A549 (cell line): ENCODE measurements at regions not wholly inside any gene's neighbourhood (a gene's known extent, or its start where the extent isn't known, plus 50 kb on each side); places are given as distances from the start of the nearest gene placed in this dataset.

ENCODE experiments used
- CEBPB ChIP-seq, 2 experiments: fragments of >200 bp in 1 of 2; sonication (Bioruptor Twin) in 1 of 2; formaldehyde crosslinking in 1 of 2; IDR thresholded peaks; 2 replicates each; pipeline ENCODE4 v1.6.1; 2012 to 2016
- CTCF ChIP-seq: fragments of >200 bp; sonication (Bioruptor Twin); formaldehyde crosslinking; IDR thresholded peaks from 3 replicates; pipeline ENCODE4 v1.5.1; 2016
- EHMT2 ChIP-seq: fragments of 200-600 bp; sonication (generic); IDR thresholded peaks from 2 replicates; pipeline ENCODE4 v1.6.1; 2016; ENCODE audit warnings: antibody characterized with exemption, low read depth, mild to moderate bottlenecking, moderate library complexity
- ELK1 ChIP-seq: fragments of 150-350 bp; IDR thresholded peaks from 2 replicates; pipeline ENCODE4 v1.6.1; 2014; ENCODE audit warnings: low read depth, mild to moderate bottlenecking, low read length
- EP300 ChIP-seq, 2 experiments: fragments of >200 bp; sonication (Bioruptor Twin); formaldehyde crosslinking; IDR thresholded peaks; 2 replicates in 1 of 2; 3 replicates in 1 of 2; pipeline ENCODE4 v1.6.1; 2016 to 2017
- GATA3 ChIP-seq: IDR thresholded peaks from 2 replicates; pipeline ENCODE4 v1.6.1; 2012; ENCODE audit warnings: borderline replicate concordance
- HDAC2 ChIP-seq: fragments of 200-600 bp; sonication (generic); IDR thresholded peaks from 2 replicates; pipeline ENCODE4 v1.6.1; 2016
- JUN ChIP-seq, 2 experiments: fragments of >200 bp; sonication (Bioruptor Twin); formaldehyde crosslinking; IDR thresholded peaks; 2 replicates in 1 of 2; 3 replicates in 1 of 2; pipeline ENCODE4 v1.6.1; 2016 to 2017
- MAFK ChIP-seq: fragments of 450-650 bp; IDR thresholded peaks from 2 replicates; pipeline ENCODE4 v1.6.1; 2014; ENCODE audit not compliant: partially characterized antibody
- MAX ChIP-seq: IDR thresholded peaks from 2 replicates; pipeline ENCODE4 v1.6.1; 2012
- POLR2A ChIP-seq: IDR thresholded peaks from 2 replicates; pipeline ENCODE4 v1.6.1; 2012; ENCODE audit warnings: mild to moderate bottlenecking, low read length
- RARB ChIP-seq: fragments of 250-450 bp; sonication (Bioruptor Pico); IDR thresholded peaks from 2 replicates; pipeline ENCODE4 v1.8.0; 2021; ENCODE audit warnings: mild to moderate bottlenecking, moderate library complexity
- ZSCAN20 ChIP-seq: fragments of 250-450 bp; sonication (Bioruptor Pico); IDR thresholded peaks from 2 replicates; pipeline ENCODE4 v1.8.0; 2022; ENCODE audit warnings: mild to moderate bottlenecking, moderate library complexity

- TF ChIP-seq CTCF: no peak
- TF ChIP-seq HDAC2: no peak
- TF ChIP-seq JUN (IDR thresholded peaks at IDR 0.05): no peak
- TF ChIP-seq EP300 (IDR thresholded peaks at IDR 0.05): no peak
- TF ChIP-seq EHMT2: no peak
- TF ChIP-seq ZSCAN20 (CRISPR knock-in tag): no peak
- TF ChIP-seq CEBPB (IDR thresholded peaks at IDR 0.05): no peak
- TF ChIP-seq MAFK: no peak
- no peak for TF ChIP-seq MAX
- TF ChIP-seq ELK1: no peak
- no peak for TF ChIP-seq POLR2A
- TF ChIP-seq RARB (CRISPR knock-in tag): no peak
- no peak for TF ChIP-seq GATA3
These were observed 400.4 kb upstream of the IMPG1 start for GRCh38 chr6:76472858-76473257.
